ENCODE measurements at regions not wholly inside any gene's neighbourhood (a gene's known extent, or its start where the extent isn't known, plus 50 kb on each side); places are given as distances from the start of the nearest gene placed in this dataset.

- WGBS, 3 donors = 74 to 77% (median 76%) methylated on average over 5 of the region's 5 CpGs
- TF ChIP-seq CTCF (IDR thresholded peaks at IDR 0.05) = no peak
Measured at GRCh38 chr5:65094279-65094678, 325.5 kb downstream of the CWC27 start.

GRCh38 chr5:65098393-65098792 is 329.7 kb downstream of the CWC27 start:
- intact Hi-C loops (cut with DNase I) = no loop called here
- Histone ChIP-seq H3K4me3 (no peak overlapping the region), H3K4me1 (peaks cover 1% of the 10 kb centered on the region), H3K9me3 (no peaks in the 10 kb centered on the region), H3K27ac (no peak overlapping the region), H3K36me3 (ENCODE audit: insufficient read depth in 1 of 2, low read depth in 1 of 2) (no peaks in the 10 kb centered on the region), H3K27me3 (ENCODE audit: insufficient read depth in 3 of 3, low read length in 2 of 3) (no peaks in the 10 kb centered on the region)
- 67 to 74% (median 69%) methylated on average over 3 of the region's 3 CpGs for WGBS, 3 donors
- no peak for TF ChIP-seq CTCF (IDR thresholded peaks at IDR 0.05)
- ATAC-seq = no peak
- no peak for DNase-seq

More at GRCh38 chr5:65094279-65094678, 325.5 kb downstream of the CWC27 start:
- intact Hi-C loops (cut with DNase I) = no loop called here
- H3K4me1 ChIP-seq = no peaks in the 10 kb centered on the region
- H3K27ac ChIP-seq = no peak overlapping the region
- ATAC-seq (no peak), DNase-seq (no peak)
- no peaks in the 10 kb centered on the region for H3K9me3 ChIP-seq
- H3K4me3 ChIP-seq = no peak overlapping the region
- H3K27me3 ChIP-seq (ENCODE audit: insufficient read depth in 3 of 3, low read length in 2 of 3) = no peaks in the 10 kb centered on the region
- H3K36me3 ChIP-seq (ENCODE audit: insufficient read depth in 1 of 2, low read depth in 1 of 2) = no peaks in the 10 kb centered on the region
